ENCODE measurements at regions not wholly inside any gene's neighbourhood (a gene's known extent, or its start where the extent isn't known, plus 50 kb on each side); places are given as distances from the start of the nearest gene placed in this dataset.

DNA sequence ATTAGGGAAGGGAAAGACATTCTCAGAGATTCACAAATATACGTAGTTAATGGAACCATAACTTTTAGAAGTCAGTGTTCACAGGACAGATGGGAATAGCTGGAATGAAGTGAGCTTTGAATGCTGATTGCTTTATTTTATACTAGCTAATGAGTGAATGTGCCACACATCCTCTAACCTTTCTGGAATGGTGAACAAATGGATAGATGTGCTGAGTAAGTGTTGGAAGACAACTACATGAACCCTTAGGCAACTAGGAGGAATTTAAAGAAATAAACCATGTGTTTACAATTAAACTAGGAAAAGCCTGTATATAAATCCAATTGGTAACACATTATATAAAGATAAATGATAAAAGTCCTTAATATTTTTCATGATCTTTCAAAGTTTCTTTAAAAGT is 91.6 kb upstream of the LIMCH1 start:
- no peak for TF ChIP-seq EZH2 (IDR thresholded peaks at IDR 0.05)
- TF ChIP-seq POLR2AphosphoS5 (IDR thresholded peaks at IDR 0.05; ENCODE audit: borderline replicate concordance, low read depth, low read length), result peak; percentile 12; the same call in 1 of the 2 replicates
- TF ChIP-seq FOXP2 (optimal IDR thresholded peaks at IDR 0.05; ENCODE audit: control extremely low read depth, extremely low read length, insufficient read depth), result no peak
